Liver (tissue), 3 donors: ENCODE measurements at regions not wholly inside any gene's neighbourhood (a gene's known extent, or its start where the extent isn't known, plus 50 kb on each side); places are given as distances from the start of the nearest gene placed in this dataset.

Experiments
- CTCF ChIP-seq: fragments of 150-350 bp; IDR thresholded peaks from 2 replicates; pipeline ENCODE4 v1.5.1; 2017; ENCODE audit warnings: improper control_type of control experiment, low read depth, low read length; ENCODE audit not compliant: missing input control
- JUND ChIP-seq, 2 donors: IDR thresholded peaks; 2 replicates each; pipeline ENCODE4 v1.6.1; 2016; ENCODE audit warnings: antibody characterized with exemption in 2 of 2
- RAD21 ChIP-seq, 2 donors: IDR thresholded peaks; 2 replicates each; pipeline ENCODE4 v1.6.1; 2016; ENCODE audit warnings: antibody characterized with exemption in 2 of 2, mild to moderate bottlenecking in 2 of 2
- REST ChIP-seq: IDR thresholded peaks from 2 replicates; pipeline ENCODE4 v1.6.1; 2016; ENCODE audit warnings: antibody characterized with exemption, mild to moderate bottlenecking
- YY1 ChIP-seq: IDR thresholded peaks from 2 replicates; pipeline ENCODE4 v1.6.1; 2016; ENCODE audit warnings: antibody characterized with exemption, mild to moderate bottlenecking
- donor health status: healthy.
- donor health status: healthy.

DNA sequence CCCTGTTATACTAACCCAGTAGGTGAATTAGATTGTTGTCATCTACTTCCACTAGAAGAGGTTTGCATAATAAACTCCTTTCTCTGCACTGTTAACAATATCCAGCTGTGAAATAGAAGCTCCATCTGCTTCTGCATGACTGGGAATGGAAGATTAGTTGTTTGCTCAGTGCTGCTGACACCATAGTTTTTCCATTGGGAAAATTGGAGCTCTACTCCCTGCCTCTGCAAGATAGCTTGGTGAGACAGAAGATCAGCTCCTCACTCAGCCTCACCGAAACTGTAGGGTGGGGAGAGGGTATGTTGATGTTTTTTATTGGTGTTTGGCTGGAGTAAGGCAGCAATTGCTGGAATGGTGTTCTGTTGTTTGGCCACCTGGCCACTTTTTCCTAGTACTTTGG, 331.6 kb upstream of the ADAMTS5 start:
- no peak for TF ChIP-seq RAD21 (IDR thresholded peaks at IDR 0.05)
- TF ChIP-seq YY1, result no peak
- TF ChIP-seq JUND (IDR thresholded peaks at IDR 0.05), result no peak
- TF ChIP-seq CTCF, result no peak
- no peak for TF ChIP-seq REST
